ENCODE measurements at regions not wholly inside any gene's neighbourhood (a gene's known extent, or its start where the extent isn't known, plus 50 kb on each side); places are given as distances from the start of the nearest gene placed in this dataset.

DNA sequence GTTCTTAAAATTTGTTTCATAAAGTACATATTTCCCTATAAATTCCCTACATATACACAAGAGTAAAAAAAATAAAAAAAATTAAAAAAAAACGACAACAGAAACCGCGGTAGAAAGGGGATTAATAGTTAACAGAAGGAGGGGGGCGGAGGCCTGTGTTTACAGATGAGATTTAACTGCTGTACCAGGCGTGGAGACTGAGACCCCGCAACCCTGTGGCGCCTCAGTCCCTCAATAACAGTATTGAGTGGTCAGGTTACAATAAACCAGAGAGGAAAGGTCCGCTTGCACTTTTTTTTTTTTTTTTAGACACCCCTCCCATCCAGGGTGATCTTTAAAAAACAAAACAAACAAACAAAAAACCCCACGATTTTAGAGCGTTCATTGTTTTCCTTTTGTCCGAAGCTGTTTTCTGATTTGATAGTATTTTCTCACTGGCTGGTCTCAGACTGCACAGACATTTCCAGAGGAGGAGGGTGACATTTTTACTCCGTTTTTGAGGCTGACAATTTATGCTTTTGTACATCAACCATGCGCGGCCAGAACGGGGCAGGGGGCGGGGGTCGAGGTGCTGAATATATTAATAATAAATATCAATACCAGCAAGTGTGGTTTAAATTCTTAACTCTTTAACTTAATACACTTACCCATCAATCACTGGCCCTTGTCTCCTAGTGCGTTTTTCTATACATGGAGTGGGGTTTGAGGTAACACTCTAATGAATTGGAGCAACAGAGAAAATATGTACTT is 1223.9 kb downstream of the BRINP3 start:
- TF ChIP-seq, protein P1, sequence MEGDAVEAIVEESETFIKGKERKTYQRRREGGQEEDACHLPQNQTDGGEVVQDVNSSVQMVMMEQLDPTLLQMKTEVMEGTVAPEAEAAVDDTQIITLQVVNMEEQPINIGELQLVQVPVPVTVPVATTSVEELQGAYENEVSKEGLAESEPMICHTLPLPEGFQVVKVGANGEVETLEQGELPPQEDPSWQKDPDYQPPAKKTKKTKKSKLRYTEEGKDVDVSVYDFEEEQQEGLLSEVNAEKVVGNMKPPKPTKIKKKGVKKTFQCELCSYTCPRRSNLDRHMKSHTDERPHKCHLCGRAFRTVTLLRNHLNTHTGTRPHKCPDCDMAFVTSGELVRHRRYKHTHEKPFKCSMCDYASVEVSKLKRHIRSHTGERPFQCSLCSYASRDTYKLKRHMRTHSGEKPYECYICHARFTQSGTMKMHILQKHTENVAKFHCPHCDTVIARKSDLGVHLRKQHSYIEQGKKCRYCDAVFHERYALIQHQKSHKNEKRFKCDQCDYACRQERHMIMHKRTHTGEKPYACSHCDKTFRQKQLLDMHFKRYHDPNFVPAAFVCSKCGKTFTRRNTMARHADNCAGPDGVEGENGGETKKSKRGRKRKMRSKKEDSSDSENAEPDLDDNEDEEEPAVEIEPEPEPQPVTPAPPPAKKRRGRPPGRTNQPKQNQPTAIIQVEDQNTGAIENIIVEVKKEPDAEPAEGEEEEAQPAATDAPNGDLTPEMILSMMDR (IDR thresholded peaks at IDR 0.05; ENCODE audit: low read depth, low read length, missing input control) = no peak
- TF ChIP-seq, protein P2, sequence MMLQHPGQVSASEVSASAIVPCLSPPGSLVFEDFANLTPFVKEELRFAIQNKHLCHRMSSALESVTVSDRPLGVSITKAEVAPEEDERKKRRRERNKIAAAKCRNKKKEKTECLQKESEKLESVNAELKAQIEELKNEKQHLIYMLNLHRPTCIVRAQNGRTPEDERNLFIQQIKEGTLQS (IDR thresholded peaks at IDR 0.05) = no peak
- TF ChIP-seq SP1 (IDR thresholded peaks at IDR 0.05) (no peak), TAF1 (conservative IDR thresholded peaks at IDR 0.05) (no peak), HNF4A (conservative IDR thresholded peaks at IDR 0.05) (no peak), EGR1 (IDR thresholded peaks at IDR 0.05; ENCODE audit: low read depth in 2 of 2) (no peak)
- TF ChIP-seq, protein P3, sequence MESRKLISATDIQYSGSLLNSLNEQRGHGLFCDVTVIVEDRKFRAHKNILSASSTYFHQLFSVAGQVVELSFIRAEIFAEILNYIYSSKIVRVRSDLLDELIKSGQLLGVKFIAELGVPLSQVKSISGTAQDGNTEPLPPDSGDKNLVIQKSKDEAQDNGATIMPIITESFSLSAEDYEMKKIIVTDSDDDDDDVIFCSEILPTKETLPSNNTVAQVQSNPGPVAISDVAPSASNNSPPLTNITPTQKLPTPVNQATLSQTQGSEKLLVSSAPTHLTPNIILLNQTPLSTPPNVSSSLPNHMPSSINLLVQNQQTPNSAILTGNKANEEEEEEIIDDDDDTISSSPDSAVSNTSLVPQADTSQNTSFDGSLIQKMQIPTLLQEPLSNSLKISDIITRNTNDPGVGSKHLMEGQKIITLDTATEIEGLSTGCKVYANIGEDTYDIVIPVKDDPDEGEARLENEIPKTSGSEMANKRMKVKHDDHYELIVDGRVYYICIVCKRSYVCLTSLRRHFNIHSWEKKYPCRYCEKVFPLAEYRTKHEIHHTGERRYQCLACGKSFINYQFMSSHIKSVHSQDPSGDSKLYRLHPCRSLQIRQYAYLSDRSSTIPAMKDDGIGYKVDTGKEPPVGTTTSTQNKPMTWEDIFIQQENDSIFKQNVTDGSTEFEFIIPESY (IDR thresholded peaks at IDR 0.05) = no peak

All from liver (tissue), 3 donors.